Mucosa of rectum (tissue), 2 donors: ENCODE measurements at regions not wholly inside any gene's neighbourhood (a gene's known extent, or its start where the extent isn't known, plus 50 kb on each side); places are given as distances from the start of the nearest gene placed in this dataset.
"Not testable (repeated sequence)": the region's sequence is repeated elsewhere in the genome, so short reads cannot be mapped to it uniquely, and the experiment has no call there.

Experiments used
- H3K27ac ChIP-seq, 2 donors: one replicate each; pipeline ENCODE4 v1.7.0; 2013; ENCODE audit warnings: inconsistent platforms in 2 of 2, low read depth in 2 of 2, low read length in 2 of 2
- H3K27me3 ChIP-seq, 2 donors: one replicate each; pipeline ENCODE4 v1.7.0; 2013; ENCODE audit warnings: low read length in 2 of 2; ENCODE audit not compliant: control insufficient read depth in 2 of 2, insufficient read depth in 2 of 2
- H3K36me3 ChIP-seq, 2 donors: one replicate each; pipeline ENCODE4 v1.7.0; 2013; ENCODE audit warnings: low read length in 2 of 2; ENCODE audit not compliant: control insufficient read depth in 2 of 2, insufficient read depth in 2 of 2
- H3K4me1 ChIP-seq, 2 donors: one replicate each; pipeline ENCODE4 v1.7.0; 2013; ENCODE audit warnings: low read length in 2 of 2, mild to moderate bottlenecking in 1 of 2; ENCODE audit not compliant: control insufficient read depth in 2 of 2, insufficient read depth in 2 of 2
- H3K4me3 ChIP-seq, 2 donors: one replicate each; pipeline ENCODE4 v1.7.0; 2013; ENCODE audit warnings: low read length in 2 of 2
- H3K9ac ChIP-seq, 2 donors: one replicate each; pipeline ENCODE4 v1.7.0; 2013; ENCODE audit warnings: low read length in 2 of 2, low read depth in 1 of 2, mild to moderate bottlenecking in 1 of 2
- H3K9me3 ChIP-seq, 2 donors: one replicate each; pipeline ENCODE4 v1.7.0; 2013; ENCODE audit warnings: low read length in 2 of 2; ENCODE audit not compliant: control insufficient read depth in 2 of 2
- donor health status: healthy.
- donor health status: Normal muscosa, but diverticular disease.

DNA sequence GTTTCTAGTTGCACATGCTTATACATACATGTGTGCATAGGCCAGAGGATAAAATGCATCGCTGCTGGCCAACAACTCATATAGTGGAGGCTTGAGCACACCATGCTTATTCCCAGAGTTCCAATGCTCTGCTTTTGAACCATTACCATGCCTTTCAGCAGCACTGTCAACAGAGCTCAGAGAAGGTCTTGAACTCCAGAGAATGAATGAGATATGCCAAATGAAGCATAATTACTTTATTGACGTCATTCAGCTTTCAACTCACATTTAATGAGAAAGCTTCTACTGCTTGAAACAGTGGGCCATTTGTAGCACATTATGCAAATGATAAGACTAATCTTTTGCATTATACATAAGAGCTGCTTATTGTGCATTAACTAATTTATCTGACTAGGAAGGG is 765.3 kb upstream of the GRAMD2B start:
- H3K4me1 ChIP-seq = no peaks in the 10 kb centered on the region
- no peaks in the 10 kb centered on the region for H3K27me3 ChIP-seq
- no peaks in the 10 kb centered on the region for H3K36me3 ChIP-seq
- H3K9me3 ChIP-seq = no peaks in the 10 kb centered on the region
- H3K9ac ChIP-seq = no peak overlapping the region
- no peak overlapping the region for H3K27ac ChIP-seq
- H3K4me3 ChIP-seq = no peak overlapping the region

DNA sequence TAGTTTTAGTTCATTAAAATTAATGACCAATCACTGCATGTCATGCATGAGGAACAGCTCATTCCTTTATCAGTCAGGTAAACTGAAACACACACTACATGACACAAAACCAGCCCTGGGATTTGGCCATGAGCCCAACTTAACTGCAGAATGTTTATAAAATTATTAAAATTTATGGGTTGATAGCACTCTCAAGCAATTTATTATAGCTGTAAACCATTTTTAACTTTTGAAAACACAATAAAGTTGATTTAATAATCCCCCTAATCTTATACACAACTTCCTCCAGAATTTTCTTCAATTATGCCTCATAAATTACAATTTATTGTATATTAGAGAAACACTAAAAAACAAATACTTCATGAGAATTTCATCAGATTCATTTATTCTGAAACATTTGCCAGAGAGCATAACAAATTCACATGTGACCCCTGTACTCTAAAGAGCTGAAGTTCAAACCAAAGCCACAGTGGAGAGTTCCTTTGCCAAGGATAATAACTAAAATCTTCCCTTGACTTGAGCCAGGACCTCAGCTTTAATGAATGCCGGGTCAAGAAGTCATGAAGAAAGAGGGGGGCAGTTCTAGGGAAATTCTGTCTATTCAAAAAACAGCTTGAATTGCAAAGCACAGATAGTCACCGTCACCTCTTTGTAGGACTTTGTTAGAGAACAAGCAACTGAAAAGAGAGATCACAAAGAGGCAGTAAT is 763.7 kb upstream of the GRAMD2B start:
- no peaks in the 10 kb centered on the region for H3K27me3 ChIP-seq
- H3K27ac ChIP-seq = no peak overlapping the region
- H3K4me1 ChIP-seq = no peaks in the 10 kb centered on the region
- no peaks in the 10 kb centered on the region for H3K9me3 ChIP-seq
- no peak overlapping the region for H3K4me3 ChIP-seq
- no peak overlapping the region for H3K9ac ChIP-seq
- H3K36me3 ChIP-seq = no peaks in the 10 kb centered on the region

DNA sequence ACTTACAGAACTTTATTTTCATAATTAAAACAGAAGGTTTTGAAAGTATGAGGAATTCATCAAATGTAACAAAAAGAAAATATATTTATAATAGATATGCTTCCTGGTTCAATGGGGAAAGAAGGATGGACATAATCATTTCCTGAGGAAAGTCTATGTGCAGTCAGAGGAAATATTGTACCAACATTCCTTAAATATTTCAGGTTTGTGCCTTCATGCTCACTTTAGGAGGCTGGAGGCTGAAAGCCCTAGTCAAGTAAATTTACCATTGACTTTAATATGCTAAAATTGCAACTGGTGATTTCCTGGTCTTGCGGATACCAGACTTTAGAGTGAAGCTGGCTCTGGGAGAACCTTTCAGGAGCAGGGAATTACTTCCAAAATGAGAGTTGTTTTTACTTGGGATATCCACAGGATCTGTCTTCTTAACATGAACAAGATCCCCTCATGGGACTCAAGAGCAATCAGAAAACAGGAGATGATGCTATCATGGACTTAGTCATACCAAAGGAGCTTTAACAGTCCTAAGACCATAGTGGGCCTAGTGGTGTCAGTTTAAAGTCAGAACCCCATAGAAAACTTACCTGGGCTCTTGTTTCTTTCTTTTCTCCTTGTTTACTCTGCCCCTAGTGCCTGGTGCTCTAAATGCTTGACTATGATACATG is 762.8 kb upstream of the GRAMD2B start:
- Histone ChIP-seq H3K9me3 (no peaks in the 10 kb centered on the region), H3K36me3 (no peaks in the 10 kb centered on the region), H3K4me3 (no peak overlapping the region), H3K27ac (no peak overlapping the region), H3K27me3 (no peaks in the 10 kb centered on the region), H3K4me1 (no peaks in the 10 kb centered on the region), H3K9ac (no peak overlapping the region)

DNA sequence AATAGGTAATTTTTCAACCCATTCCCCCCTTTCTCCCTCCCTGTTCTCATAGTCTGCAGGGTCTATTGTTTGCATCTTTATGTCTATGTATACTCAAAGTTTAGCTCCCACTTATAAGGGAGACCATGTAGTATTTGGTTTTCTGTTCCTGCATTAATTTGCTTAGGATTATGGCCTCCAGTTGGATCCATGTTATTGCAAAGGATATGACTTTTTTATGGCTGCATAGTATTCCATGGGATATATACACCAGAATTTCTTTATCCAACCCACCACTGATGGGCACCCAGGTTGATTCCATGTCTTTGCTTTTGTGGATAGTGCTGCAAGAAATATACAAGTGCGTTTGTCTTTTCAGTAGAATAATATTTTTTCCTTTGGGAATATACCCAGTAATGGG is 761.6 kb upstream of the GRAMD2B start:
- Histone ChIP-seq H3K4me3 (no peak overlapping the region), H3K9me3 (no peaks in the 10 kb centered on the region), H3K27ac (no peak overlapping the region), H3K4me1 (no peaks in the 10 kb centered on the region), H3K27me3 (no peaks in the 10 kb centered on the region), H3K9ac (no peak overlapping the region), H3K36me3 (no peaks in the 10 kb centered on the region)

DNA sequence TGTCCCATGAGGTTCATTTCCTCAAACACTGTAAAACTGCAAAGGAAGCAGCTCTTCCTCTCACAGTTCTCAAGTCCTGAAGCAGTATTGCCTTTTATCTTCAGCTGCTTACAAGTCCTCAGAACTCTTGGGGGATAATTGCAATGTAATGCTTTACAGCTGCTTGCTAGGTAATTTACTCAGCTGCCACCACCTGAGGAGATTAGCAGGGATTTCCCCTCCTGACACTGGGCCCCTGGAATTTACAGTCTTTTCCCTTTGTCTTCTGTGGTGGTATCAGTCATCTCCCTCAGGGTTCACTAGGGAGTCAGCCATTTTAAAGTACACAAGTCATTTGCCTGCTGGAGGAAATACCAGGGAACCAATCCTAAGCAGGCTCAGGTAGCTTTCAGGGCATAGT is 754.3 kb upstream of the GRAMD2B start:
- Histone ChIP-seq H3K27me3 (no peaks in the 10 kb centered on the region), H3K9me3 (no peaks in the 10 kb centered on the region), H3K9ac (no peak overlapping the region), H3K4me3 (no peak overlapping the region), H3K27ac (no peak overlapping the region), H3K36me3 (no peaks in the 10 kb centered on the region), H3K4me1 (no peaks in the 10 kb centered on the region)

DNA sequence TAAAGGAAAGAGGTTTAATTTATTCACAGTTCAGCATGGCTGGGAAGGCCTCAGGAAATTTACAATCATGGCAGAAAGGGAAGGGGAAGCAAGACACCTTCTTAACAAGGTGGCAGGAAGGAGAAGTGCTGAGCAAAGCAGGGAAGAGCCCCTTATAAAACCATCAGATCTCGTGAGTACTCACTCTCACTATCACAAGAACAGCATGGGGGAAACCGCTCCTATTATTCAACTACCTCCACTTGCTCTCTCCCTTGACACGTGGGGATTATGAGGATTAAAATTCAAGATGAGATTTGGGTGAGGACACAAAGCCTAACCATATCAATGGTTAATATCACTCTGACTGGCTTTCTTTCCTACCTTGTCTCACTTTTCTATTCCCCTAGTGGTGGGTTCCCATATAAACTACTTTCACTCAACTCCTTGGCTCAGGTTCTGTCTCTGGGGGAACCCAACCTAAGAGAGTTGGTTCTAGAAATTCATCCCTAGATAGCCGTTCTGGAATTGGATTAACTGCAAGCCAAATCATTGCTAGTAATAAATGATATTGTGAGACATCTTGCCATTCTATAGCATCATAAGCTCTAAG is 749.8 kb upstream of the GRAMD2B start:
- H3K4me1 ChIP-seq = no peaks in the 10 kb centered on the region
- H3K36me3 ChIP-seq = no peaks in the 10 kb centered on the region
- no peak overlapping the region for H3K4me3 ChIP-seq
- H3K9me3 ChIP-seq = no peaks in the 10 kb centered on the region
- H3K9ac ChIP-seq = no peak overlapping the region
- H3K27ac ChIP-seq = no peak overlapping the region
- no peaks in the 10 kb centered on the region for H3K27me3 ChIP-seq

DNA sequence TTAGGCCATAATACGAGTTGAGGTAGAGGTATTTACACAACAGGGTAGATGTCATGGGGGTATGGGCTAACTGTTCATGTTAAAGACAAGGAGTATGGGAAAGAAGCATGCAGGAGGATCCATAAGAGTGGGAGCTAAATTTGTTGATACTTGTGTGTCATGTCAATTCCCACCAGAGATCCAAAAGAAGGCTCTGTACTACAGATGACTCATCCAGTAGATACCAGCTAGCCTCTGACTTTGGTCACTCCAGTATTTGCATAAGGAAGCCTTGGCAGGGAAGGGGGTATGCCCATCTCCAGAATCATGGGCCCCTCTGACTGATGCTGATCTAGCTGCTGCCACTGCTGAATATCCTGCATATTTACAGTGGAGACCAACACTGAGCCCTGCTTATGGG is 743.7 kb upstream of the GRAMD2B start:
- no peak overlapping the region for H3K9ac ChIP-seq
- no peaks in the 10 kb centered on the region for H3K36me3 ChIP-seq
- no peaks in the 10 kb centered on the region for H3K9me3 ChIP-seq

DNA sequence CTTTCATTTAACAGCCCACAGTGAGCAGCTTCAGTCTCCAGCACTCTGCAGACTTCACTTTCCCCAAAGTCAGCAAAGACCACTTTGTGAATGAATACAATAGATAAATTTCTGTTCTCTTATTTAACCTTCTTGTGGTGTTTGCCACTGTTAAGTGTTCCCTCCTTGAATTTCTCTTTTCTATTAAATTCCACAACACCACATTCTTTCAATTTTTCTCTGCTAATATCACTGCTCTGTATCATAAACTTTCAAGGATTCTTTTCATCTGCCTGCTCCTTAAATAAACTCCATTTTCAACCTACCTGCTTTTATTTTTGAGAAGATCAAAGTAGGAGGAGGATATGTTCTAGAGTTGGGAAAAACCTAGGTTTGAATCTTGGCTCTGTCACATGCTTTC is 739.5 kb upstream of the GRAMD2B start:
- Histone ChIP-seq H3K4me1 (no peaks in the 10 kb centered on the region), H3K27ac (no peak overlapping the region), H3K9ac (no peak overlapping the region), H3K36me3 (no peaks in the 10 kb centered on the region), H3K9me3 (no peaks in the 10 kb centered on the region), H3K4me3 (no peak overlapping the region), H3K27me3 (no peaks in the 10 kb centered on the region)

More for the DNA sequence above, 743.7 kb upstream of the GRAMD2B start:
- no peaks in the 10 kb centered on the region for H3K27me3 ChIP-seq
- H3K4me1 ChIP-seq = no peaks in the 10 kb centered on the region
- no peak overlapping the region for H3K27ac ChIP-seq
- H3K4me3 ChIP-seq = no peak overlapping the region

DNA sequence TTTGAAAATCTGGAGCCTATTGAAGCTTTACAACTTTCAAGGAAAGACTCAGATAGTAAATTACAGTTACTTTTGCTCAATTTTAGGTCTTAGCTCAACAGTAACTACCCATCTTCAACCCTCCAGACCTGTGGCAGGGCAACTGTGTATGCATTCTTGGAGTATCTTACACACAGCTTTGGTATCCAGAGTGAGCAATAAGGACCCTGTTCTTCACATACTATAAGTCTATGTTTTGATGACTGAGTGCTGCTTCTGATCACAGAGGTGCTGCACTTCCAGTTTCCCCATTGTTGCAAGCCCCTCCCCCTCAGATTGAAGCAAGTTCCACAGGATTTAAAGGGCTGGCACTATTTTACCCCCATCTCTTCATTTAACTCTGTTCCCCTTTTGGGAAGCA is 737.4 kb upstream of the GRAMD2B start:
- Histone ChIP-seq H3K36me3 (no peaks in the 10 kb centered on the region), H3K9me3 (no peaks in the 10 kb centered on the region), H3K4me1 (no peaks in the 10 kb centered on the region), H3K27me3 (no peaks in the 10 kb centered on the region), H3K27ac (no peak overlapping the region), H3K4me3 (no peak overlapping the region), H3K9ac (no peak overlapping the region)

DNA sequence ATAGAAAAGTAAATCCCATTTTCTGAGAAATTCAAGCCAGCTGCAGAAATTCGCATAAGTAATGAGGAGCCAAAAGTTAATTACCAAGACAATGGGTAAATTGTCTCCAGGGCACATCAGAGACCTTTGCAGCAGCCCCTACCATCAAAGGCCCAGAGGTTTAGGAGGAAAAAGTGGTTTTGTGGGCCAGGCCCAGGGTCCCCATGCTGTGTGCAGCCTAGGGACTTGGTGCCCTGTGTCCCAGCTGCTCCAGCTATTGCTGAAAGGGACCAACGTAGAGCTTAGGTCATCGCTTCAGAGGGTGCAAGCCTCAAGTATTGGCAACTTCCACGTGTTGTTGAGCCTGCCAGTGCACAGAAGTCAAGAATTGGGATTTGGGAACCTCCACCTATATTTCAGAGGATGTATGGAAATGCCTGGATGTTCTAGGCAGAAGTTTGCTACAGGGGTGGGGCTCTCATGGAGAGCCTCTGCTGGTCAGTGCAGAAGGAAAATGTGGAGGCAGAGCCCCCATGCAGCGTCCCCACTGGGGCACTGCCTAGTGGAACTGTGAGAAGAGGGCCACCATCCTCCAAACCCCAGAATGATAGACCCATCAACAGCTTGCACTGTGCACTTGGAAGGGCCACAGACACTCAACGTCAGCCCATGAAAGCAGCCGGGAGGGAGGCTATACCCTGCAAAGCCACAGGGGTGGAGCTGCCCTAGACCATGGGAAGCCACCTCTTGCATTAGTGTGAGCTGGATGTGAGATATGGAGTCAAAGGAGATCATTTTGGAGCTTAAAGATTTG is 731.3 kb upstream of the GRAMD2B start:
- not testable (repeated sequence) for H3K4me1 ChIP-seq, H3K9ac ChIP-seq, H3K27me3 ChIP-seq

More for the DNA sequence above, 731.3 kb upstream of the GRAMD2B start:
- not testable (repeated sequence) for H3K4me3 ChIP-seq, H3K27ac ChIP-seq, H3K9me3 ChIP-seq, H3K36me3 ChIP-seq
